Endothelial cell of umbilical vein (primary cell): ENCODE measurements at regions not wholly inside any gene's neighbourhood (a gene's known extent, or its start where the extent isn't known, plus 50 kb on each side); places are given as distances from the start of the nearest gene placed in this dataset.

Experiments used
- BruUV-seq: library from RNA; stranded (reverse); fragments of 400-500 nt; replicated peaks from 2 replicates; lab custom pipeline; 2021; lab: Mats Ljungman, UMichigan
- CTCF ChIA-PET: fragments of 300-600, 350-600 bp; sonication (Branson Sonifier 250); formaldehyde crosslinking; loops from one replicate; lab custom pipeline; 2021; ENCODE audit warnings: antibody characterized with exemption, inconsistent platforms; lab: Charles Lee
- POLR2A ChIA-PET: fragments of 300-600, 350-600 bp; sonication (Branson Sonifier 250); formaldehyde crosslinking; loops from one replicate; lab custom pipeline; 2021; ENCODE audit warnings: antibody characterized with exemption, inconsistent platforms; lab: Charles Lee
- DNase-seq: peaks from one replicate; pipeline ENCODE4 v3.0.0-alpha.2; 2011; ENCODE audit warnings: low read depth, low spot score
- FAIRE-seq: peaks from 2 replicates; lab custom pipeline; 2011; peaks lifted over from hg19 to GRCh38; lab: Jason Lieb, UNC
- H2AFZ ChIP-seq: 2 replicates; pipeline ENCODE4 v1.6.0; 2012; ENCODE audit warnings: low read depth, low read length, control low read depth, inconsistent platforms
- H3K27ac ChIP-seq: 2 replicates; pipeline ENCODE4 v1.5.1; 2011; ENCODE audit warnings: low read depth, mild to moderate bottlenecking, control low read depth, low read length, moderate library complexity; ENCODE audit not compliant: insufficient read depth
- H3K27me3 ChIP-seq, 2 experiments: 2 replicates each; pipeline versions ENCODE4 v1.6.0 to v1.6.1; 2011; ENCODE audit warnings: low read length in 2 of 2, mixed read lengths in 1 of 2; ENCODE audit not compliant: control insufficient read depth in 2 of 2, insufficient read depth in 2 of 2
- H3K36me3 ChIP-seq, 2 experiments: 2 replicates in 1 of 2; 3 replicates in 1 of 2; pipeline ENCODE4 v1.5.1; 2011; ENCODE audit warnings: low read length in 2 of 2, mild to moderate bottlenecking in 1 of 2, moderate library complexity in 1 of 2; ENCODE audit not compliant: control insufficient read depth in 2 of 2, insufficient read depth in 2 of 2; ENCODE audit errors: extremely low read depth in 1 of 2
- H3K4me1 ChIP-seq: 3 replicates; pipeline ENCODE4 v1.5.1; 2011; ENCODE audit warnings: mild to moderate bottlenecking, low read length; ENCODE audit not compliant: control insufficient read depth, insufficient read depth; ENCODE audit errors: extremely low read depth
- H3K4me2 ChIP-seq: 2 replicates; pipeline ENCODE4 v1.6.1; 2011; ENCODE audit warnings: low read length, control low read depth, mixed read lengths; ENCODE audit not compliant: insufficient read depth
- H3K4me3 ChIP-seq, 3 experiments: fragments of 200-600 bp in 1 of 3; sonication (generic), shearing (Covaris generic) in 1 of 3; replicated peaks in 1 of 3; 2 replicates each; pipeline ENCODE4 v1.5.1; 2011 to 2016; ENCODE audit warnings: control low read depth in 3 of 3, low read length in 3 of 3, mild to moderate bottlenecking in 2 of 3, inconsistent platforms in 1 of 3, low read depth in 1 of 3, moderate library complexity in 1 of 3; ENCODE audit not compliant: insufficient read depth in 1 of 3
- H3K79me2 ChIP-seq: 2 replicates; pipeline ENCODE4 v1.6.0; 2012; ENCODE audit warnings: low read length, inconsistent platforms; ENCODE audit not compliant: control insufficient read depth, insufficient read depth
- H3K9ac ChIP-seq: replicated peaks from 2 replicates; pipeline ENCODE3; 2011; ENCODE audit warnings: low read length, control low read depth; ENCODE audit not compliant: insufficient read depth; ENCODE audit errors: extremely low read depth
- H3K9me1 ChIP-seq: replicated peaks from 3 replicates; pipeline ENCODE4 v1.6.0; 2011; ENCODE audit warnings: mild to moderate bottlenecking, low read length; ENCODE audit not compliant: control insufficient read depth, insufficient read depth; ENCODE audit errors: extremely low read depth
- H3K9me3 ChIP-seq: replicated peaks from 2 replicates; pipeline ENCODE4 v1.5.1; 2012; ENCODE audit warnings: low read length, inconsistent platforms; ENCODE audit not compliant: control insufficient read depth, insufficient read depth
- H4K20me1 ChIP-seq: replicated peaks from 2 replicates; pipeline ENCODE3; 2011; ENCODE audit warnings: mild to moderate bottlenecking, low read length; ENCODE audit not compliant: control insufficient read depth, insufficient read depth; ENCODE audit errors: extremely low read depth
- EZH2 ChIP-seq: IDR thresholded peaks from 2 replicates; pipeline ENCODE4 v1.6.1; 2012; ENCODE audit warnings: borderline replicate concordance, low read depth, mild to moderate bottlenecking, moderate library complexity, low read length, inconsistent platforms; ENCODE audit not compliant: severe bottlenecking
- FOS ChIP-seq: IDR thresholded peaks from 2 replicates; pipeline ENCODE4 v1.6.1; 2011; ENCODE audit warnings: mild to moderate bottlenecking, low read length, moderate library complexity, borderline replicate concordance; ENCODE audit not compliant: insufficient read depth
- GATA2 ChIP-seq: IDR thresholded peaks from 2 replicates; pipeline ENCODE4 v1.7.0; 2011; ENCODE audit warnings: low read depth, mild to moderate bottlenecking, moderate library complexity, mixed read lengths, low read length; ENCODE audit not compliant: insufficient read length, insufficient read depth
- JUN ChIP-seq: IDR thresholded peaks from 2 replicates; pipeline ENCODE4 v1.6.1; 2011; ENCODE audit warnings: borderline replicate concordance, low read depth; ENCODE audit not compliant: insufficient read length, insufficient read depth
- MAX ChIP-seq: IDR thresholded peaks from 2 replicates; pipeline ENCODE4 v1.6.1; 2011; ENCODE audit not compliant: insufficient read depth, insufficient read length
- MYC ChIP-seq: IDR thresholded peaks from one replicate; pipeline ENCODE4 v1.6.1; 2011; ENCODE audit warnings: mild to moderate bottlenecking, low read depth, low read length
- POLR2A ChIP-seq: IDR thresholded peaks from 2 replicates; pipeline ENCODE4 v1.6.1; 2012; ENCODE audit warnings: low read depth, mild to moderate bottlenecking, control low read depth, low read length
- POLR2AphosphoS5 ChIP-seq: IDR thresholded peaks from 2 replicates; pipeline ENCODE4 v1.6.1; 2012; ENCODE audit warnings: low read depth, mild to moderate bottlenecking, control low read depth, low read length, moderate library complexity; ENCODE audit not compliant: insufficient read depth
- dilution Hi-C: fragments of 300-500 bp; cut with MboI; formaldehyde crosslinking; loops from one replicate; pipeline ENCODE4 v1.15.0; 2019; ENCODE audit warnings: low sequenced_read_pairs; ENCODE audit not compliant: extremely low pct_ligation_motif_present
- intact Hi-C: fragments of 100-400 bp; cut with micrococcal nuclease; formaldehyde crosslinking; loops from one replicate; pipeline ENCODE4 v1.10.0; 2022
- TF ChIP-seq, protein P1 (sequence below), 2 donors: IDR thresholded peaks; 1 replicate in 1 of 2; 2 replicates in 1 of 2; pipeline ENCODE4 v1.5.1; 2011; ENCODE audit warnings: low read length in 2 of 2, mild to moderate bottlenecking in 2 of 2, moderate library complexity in 2 of 2, control low read depth in 1 of 2, inconsistent platforms in 1 of 2, low read depth in 1 of 2; ENCODE audit not compliant: insufficient read depth in 1 of 2; ENCODE audit errors: extremely low read depth in 1 of 2

DNA sequence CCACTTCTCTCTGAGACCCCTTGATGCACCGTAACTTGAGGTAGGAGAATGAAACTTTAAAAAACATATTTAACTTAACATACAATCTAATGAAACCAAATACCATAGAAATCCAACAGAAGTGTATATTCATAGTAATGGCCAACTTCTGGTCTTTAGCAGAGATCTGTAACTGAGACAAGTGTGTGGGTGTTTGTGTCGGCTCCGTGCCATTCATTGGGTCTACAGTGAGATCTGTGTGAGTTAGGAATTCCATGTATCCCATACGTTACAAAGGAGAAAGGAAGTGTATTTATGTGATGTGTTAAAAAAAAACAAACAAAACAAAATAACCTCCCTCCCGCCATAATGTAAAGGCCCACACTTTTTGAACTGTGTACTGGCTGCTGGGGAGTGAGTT lies 348.0 kb upstream of the NR3C2 start:
- DNase-seq (no peak), FAIRE-seq (no peak)
- no peaks in the 10 kb centered on the region for H3K36me3 ChIP-seq
- H3K27me3 ChIP-seq: no peaks in the 10 kb centered on the region
- no peak overlapping the region for H3K9ac ChIP-seq
- no peak overlapping the region for H3K4me3 ChIP-seq
- H3K27ac ChIP-seq: no peak overlapping the region
- TF ChIP-seq GATA2 (no peak), POLR2AphosphoS5 (no peak), MAX (no peak), JUN (no peak), POLR2A (no peak), FOS (no peak), MYC (no peak), EZH2 (no peak)
- TF ChIP-seq, protein P1, sequence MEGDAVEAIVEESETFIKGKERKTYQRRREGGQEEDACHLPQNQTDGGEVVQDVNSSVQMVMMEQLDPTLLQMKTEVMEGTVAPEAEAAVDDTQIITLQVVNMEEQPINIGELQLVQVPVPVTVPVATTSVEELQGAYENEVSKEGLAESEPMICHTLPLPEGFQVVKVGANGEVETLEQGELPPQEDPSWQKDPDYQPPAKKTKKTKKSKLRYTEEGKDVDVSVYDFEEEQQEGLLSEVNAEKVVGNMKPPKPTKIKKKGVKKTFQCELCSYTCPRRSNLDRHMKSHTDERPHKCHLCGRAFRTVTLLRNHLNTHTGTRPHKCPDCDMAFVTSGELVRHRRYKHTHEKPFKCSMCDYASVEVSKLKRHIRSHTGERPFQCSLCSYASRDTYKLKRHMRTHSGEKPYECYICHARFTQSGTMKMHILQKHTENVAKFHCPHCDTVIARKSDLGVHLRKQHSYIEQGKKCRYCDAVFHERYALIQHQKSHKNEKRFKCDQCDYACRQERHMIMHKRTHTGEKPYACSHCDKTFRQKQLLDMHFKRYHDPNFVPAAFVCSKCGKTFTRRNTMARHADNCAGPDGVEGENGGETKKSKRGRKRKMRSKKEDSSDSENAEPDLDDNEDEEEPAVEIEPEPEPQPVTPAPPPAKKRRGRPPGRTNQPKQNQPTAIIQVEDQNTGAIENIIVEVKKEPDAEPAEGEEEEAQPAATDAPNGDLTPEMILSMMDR (IDR thresholded peaks at IDR 0.05; ENCODE audit: extremely low read depth in 1 of 2, insufficient read depth in 1 of 2, low read depth in 1 of 2, low read length in 2 of 2): no peak
- no peaks in the 10 kb centered on the region for H3K9me1 ChIP-seq
- BruUV-seq: no TSS peak
- no peak overlapping the region for H2AFZ ChIP-seq
- H3K9me3 ChIP-seq: no peaks in the 10 kb centered on the region
- POLR2A ChIA-PET: no interaction called here
- H3K4me2 ChIP-seq: no peak overlapping the region
- dilution Hi-C loops: no loop called here
- intact Hi-C loops: no loop called here
- no peaks in the 10 kb centered on the region for H3K79me2 ChIP-seq
- H4K20me1 ChIP-seq: no peaks in the 10 kb centered on the region
- H3K4me1 ChIP-seq: no peaks in the 10 kb centered on the region
- CTCF ChIA-PET: no interaction called here
